ENCODE measurements at regions not wholly inside any gene's neighbourhood (a gene's known extent, or its start where the extent isn't known, plus 50 kb on each side); places are given as distances from the start of the nearest gene placed in this dataset.

- DNase-seq (peak; percentile 89), ATAC-seq (peak; percentile 90 to 94)
- no peak for TF ChIP-seq CTCF (IDR thresholded peaks at IDR 0.05)
Measured at GRCh38 chr7:155205368-155206317, 92.0 kb upstream of the INSIG1 start.

DNA sequence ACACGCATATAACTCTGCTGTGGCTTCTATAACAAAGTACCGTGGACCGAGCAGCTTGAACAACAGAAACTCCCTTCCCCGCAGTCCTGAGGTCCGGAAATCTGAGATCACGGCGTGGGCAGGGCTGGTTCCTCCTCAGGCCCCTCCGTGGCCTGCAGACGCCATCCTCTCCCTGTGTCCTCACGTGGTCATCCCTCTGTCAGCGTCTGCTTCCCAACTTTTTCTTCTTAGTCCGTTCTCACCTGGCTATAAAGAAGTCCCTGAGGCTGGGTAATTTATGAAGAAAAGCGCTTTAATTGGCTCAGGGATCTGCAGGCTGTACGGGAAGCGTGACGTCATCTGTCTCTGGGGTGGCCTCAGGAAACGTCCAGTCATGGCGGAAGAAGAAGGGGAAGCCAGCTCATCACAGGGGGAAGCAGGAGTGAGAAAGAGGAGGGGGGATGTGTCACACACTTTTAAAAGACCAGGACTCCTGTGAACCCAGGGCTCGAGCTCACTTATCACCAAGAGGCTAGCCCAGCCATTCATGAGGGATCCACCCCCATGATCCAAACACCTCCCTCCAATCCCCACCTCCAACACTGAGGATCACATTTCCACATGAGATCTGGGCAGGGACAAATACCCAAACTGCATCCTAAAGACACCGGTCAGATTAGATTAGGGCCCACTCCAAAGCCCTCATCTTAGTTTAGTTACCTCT lies 91.2 kb upstream of the INSIG1 start:
- no peaks in the 10 kb centered on the region for H3K4me1 ChIP-seq
- no peaks in the 10 kb centered on the region for H3K36me3 ChIP-seq
- peak overlapping the region; percentile 82 for H3K27ac ChIP-seq
- H3K27me3 ChIP-seq (ENCODE audit: low read depth): no peaks in the 10 kb centered on the region
- H3K9me3 ChIP-seq: no peaks in the 10 kb centered on the region
- ATAC-seq (peak; percentile 61 to 75), DNase-seq (peak; percentile 81)
- TF ChIP-seq CTCF (IDR thresholded peaks at IDR 0.05): no peak
- H3K4me3 ChIP-seq: peak overlapping the region; percentile 37
- intact Hi-C loops (cut with DNase I): no loop called here

More at GRCh38 chr7:155205368-155206317, 92.0 kb upstream of the INSIG1 start:
- Histone ChIP-seq H3K4me3 (peak overlapping the region; percentile 37), H3K27me3 (ENCODE audit: low read depth) (no peaks in the 10 kb centered on the region), H3K36me3 (no peaks in the 10 kb centered on the region), H3K4me1 (no peaks in the 10 kb centered on the region), H3K27ac (peak overlapping the region; percentile 82), H3K9me3 (no peaks in the 10 kb centered on the region)
- intact Hi-C loops (cut with DNase I): no loop called here

GRCh38 chr7:155207326-155208002 lies 90.2 kb upstream of the INSIG1 start:
- no peak for ATAC-seq
- intact Hi-C loops (cut with DNase I): no loop called here
- Histone ChIP-seq H3K4me3 (no peak overlapping the region), H3K4me1 (no peaks in the 10 kb centered on the region), H3K27me3 (ENCODE audit: low read depth) (no peaks in the 10 kb centered on the region), H3K27ac (peak overlapping the region; percentile 82), H3K9me3 (no peaks in the 10 kb centered on the region), H3K36me3 (no peaks in the 10 kb centered on the region)
- TF ChIP-seq CTCF (IDR thresholded peaks at IDR 0.05): no peak
- no peak for DNase-seq

GRCh38 chr7:155208681-155209477 lies 88.8 kb upstream of the INSIG1 start:
- no peaks in the 10 kb centered on the region for H3K4me1 ChIP-seq
- H3K36me3 ChIP-seq: no peaks in the 10 kb centered on the region
- intact Hi-C loops (cut with DNase I): no loop called here
- no peak for TF ChIP-seq CTCF (IDR thresholded peaks at IDR 0.05)
- H3K9me3 ChIP-seq: no peaks in the 10 kb centered on the region
- H3K27ac ChIP-seq: peak overlapping the region; percentile 31
- H3K4me3 ChIP-seq: no peak overlapping the region
- H3K27me3 ChIP-seq (ENCODE audit: low read depth): peaks cover 6% of the 10 kb centered on the region
- DNase-seq (no peak), ATAC-seq (no peak)

All from lower lobe of right lung (tissue), 2 donors.